H1 (cell line): ENCODE measurements at regions not wholly inside any gene's neighbourhood (a gene's known extent, or its start where the extent isn't known, plus 50 kb on each side); places are given as distances from the start of the nearest gene placed in this dataset.

Source experiments
- CBX5 ChIP-seq: fragments of 300-800, 300-1000 bp; sonication (generic); IDR thresholded peaks from 2 replicates; pipeline ENCODE4 v1.7.1; 2016; ENCODE audit warnings: antibody characterized with exemption, low read length, low read depth
- CREB1 ChIP-seq: IDR thresholded peaks from 2 replicates; pipeline ENCODE4 v1.6.1; 2012; ENCODE audit warnings: inconsistent platforms
- RFX5 ChIP-seq: IDR thresholded peaks from 2 replicates; pipeline ENCODE4 v1.6.1; 2011; ENCODE audit warnings: low read depth, low read length, improper control_type of control experiment, borderline replicate concordance
- SRF ChIP-seq: IDR thresholded peaks from 2 replicates; pipeline ENCODE4 v1.6.1; 2011; ENCODE audit warnings: mild to moderate bottlenecking, low read depth, low read length, moderate library complexity
- TBP ChIP-seq: IDR thresholded peaks from 2 replicates; pipeline ENCODE4 v1.6.1; 2011; ENCODE audit warnings: low read depth, low read length, improper control_type of control experiment
- TEAD4 ChIP-seq: IDR thresholded peaks from 2 replicates; pipeline ENCODE4 v1.6.1; 2012; ENCODE audit warnings: low read depth, low read length, inconsistent platforms, mixed read lengths
- YY1 ChIP-seq: IDR thresholded peaks from 2 replicates; pipeline ENCODE4 v1.6.1; 2011; ENCODE audit warnings: low read depth, mild to moderate bottlenecking, low read length

GRCh38 chrX:69361311-69361845 lies 142.7 kb upstream of the NALF2 start (continued):
- no peak for TF ChIP-seq SRF
- no peak for TF ChIP-seq YY1
- no peak for TF ChIP-seq TBP
- no peak for TF ChIP-seq CBX5
- no peak for TF ChIP-seq CREB1
- TF ChIP-seq RFX5: no peak
- TF ChIP-seq TEAD4: no peak
